ENCODE measurements at regions not wholly inside any gene's neighbourhood (a gene's known extent, or its start where the extent isn't known, plus 50 kb on each side); places are given as distances from the start of the nearest gene placed in this dataset.

- no peak for DNase-seq
- Histone ChIP-seq H3K4me1 (no peaks in the 10 kb centered on the region), H3K27ac (no peak overlapping the region), H3K36me3 (no peaks in the 10 kb centered on the region), H3K27me3 (no peaks in the 10 kb centered on the region), H3K4me3 (no peak overlapping the region), H3K9me3 (no peaks in the 10 kb centered on the region)
- TF ChIP-seq POLR2A (IDR thresholded peaks at IDR 0.05) (no peak), CTCF (IDR thresholded peaks at IDR 0.05) (no peak)
Measured at GRCh38 chr1:221308534-221309511, 429.6 kb downstream of the HLX start.

- Histone ChIP-seq H3K4me1 (no peaks in the 10 kb centered on the region), H3K27me3 (no peaks in the 10 kb centered on the region), H3K27ac (no peak overlapping the region), H3K36me3 (no peaks in the 10 kb centered on the region), H3K9me3 (no peaks in the 10 kb centered on the region), H3K4me3 (no peak overlapping the region)
- TF ChIP-seq CTCF (IDR thresholded peaks at IDR 0.05) (no peak), POLR2A (IDR thresholded peaks at IDR 0.05) (no peak)
- no peak for DNase-seq
Measured at GRCh38 chr1:221309723-221310122, 430.5 kb downstream of the HLX start.

- Histone ChIP-seq H3K27ac (no peak overlapping the region), H3K4me3 (no peak overlapping the region), H3K4me1 (no peaks in the 10 kb centered on the region), H3K36me3 (no peaks in the 10 kb centered on the region), H3K27me3 (no peaks in the 10 kb centered on the region), H3K9me3 (no peaks in the 10 kb centered on the region)
- TF ChIP-seq CTCF (IDR thresholded peaks at IDR 0.05) (no peak), POLR2A (IDR thresholded peaks at IDR 0.05) (no peak)
- no peak for DNase-seq
Measured at GRCh38 chr1:221310180-221310579, 430.9 kb downstream of the HLX start.

- Histone ChIP-seq H3K4me3 (no peak overlapping the region), H3K9me3 (no peaks in the 10 kb centered on the region), H3K4me1 (no peaks in the 10 kb centered on the region), H3K36me3 (no peaks in the 10 kb centered on the region), H3K27me3 (no peaks in the 10 kb centered on the region), H3K27ac (no peak overlapping the region)
- TF ChIP-seq POLR2A (IDR thresholded peaks at IDR 0.05), result no peak
- TF ChIP-seq CTCF (IDR thresholded peaks at IDR 0.05), result no peak
- DNase-seq, result no peak
Measured at GRCh38 chr1:221315330-221315729, 426.6 kb downstream of the DUSP10 start.

GRCh38 chr1:221316491-221317056 lies 425.3 kb downstream of the DUSP10 start:
- no peak overlapping the region for H3K4me3 ChIP-seq
- H3K27me3 ChIP-seq, result no peaks in the 10 kb centered on the region
- no peaks in the 10 kb centered on the region for H3K9me3 ChIP-seq
- DNase-seq, result no peak
- H3K4me1 ChIP-seq, result no peaks in the 10 kb centered on the region
- H3K27ac ChIP-seq, result no peak overlapping the region
- H3K36me3 ChIP-seq, result no peaks in the 10 kb centered on the region
- TF ChIP-seq CTCF (IDR thresholded peaks at IDR 0.05) (no peak), POLR2A (IDR thresholded peaks at IDR 0.05) (no peak)

Data from Peyer's patch (tissue), 4 donors.